G401.6 (cell line): ENCODE measurements at regions not wholly inside any gene's neighbourhood (a gene's known extent, or its start where the extent isn't known, plus 50 kb on each side); places are given as distances from the start of the nearest gene placed in this dataset.
A peak's percentile ranks its signal among the peaks of the same experiment; 100 is the strongest.
"Not testable (repeated sequence)": the region's sequence is repeated elsewhere in the genome, so short reads cannot be mapped to it uniquely, and the experiment has no call there.

Experiments
- FAIRE-seq: peaks from 2 replicates; lab custom pipeline; 2012; peaks lifted over from hg19 to GRCh38; lab: Jason Lieb, UNC

DNA sequence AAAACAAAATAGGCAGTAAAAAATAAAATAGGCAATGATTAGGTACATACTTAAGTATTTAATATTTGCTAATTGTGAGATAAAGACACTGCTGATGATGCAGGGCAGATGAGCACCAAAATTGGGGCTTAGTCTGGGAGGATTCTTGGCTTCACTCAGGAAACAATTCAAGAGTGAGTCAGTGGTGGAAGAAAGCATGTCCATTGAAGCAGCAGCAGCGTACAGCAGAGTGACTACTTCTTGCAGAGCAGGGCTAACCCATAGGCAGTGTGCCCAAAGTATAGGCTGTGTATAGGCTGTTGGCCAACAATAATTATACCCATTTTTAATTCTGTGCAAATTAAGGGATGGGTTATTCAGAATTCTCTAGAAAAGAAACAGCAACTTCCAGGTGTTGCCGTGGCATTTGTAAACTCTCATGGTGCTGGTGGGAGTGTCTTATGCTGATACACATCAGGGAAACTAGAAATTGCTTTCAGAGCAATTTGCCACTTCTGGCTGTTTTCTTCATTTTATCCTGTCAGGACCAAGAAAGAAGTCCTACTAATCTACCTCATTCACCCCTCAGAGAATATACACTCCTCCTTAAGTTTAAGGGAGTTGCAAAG, 317.3 kb upstream of the NAALADL2 start:
- no peak for FAIRE-seq

DNA sequence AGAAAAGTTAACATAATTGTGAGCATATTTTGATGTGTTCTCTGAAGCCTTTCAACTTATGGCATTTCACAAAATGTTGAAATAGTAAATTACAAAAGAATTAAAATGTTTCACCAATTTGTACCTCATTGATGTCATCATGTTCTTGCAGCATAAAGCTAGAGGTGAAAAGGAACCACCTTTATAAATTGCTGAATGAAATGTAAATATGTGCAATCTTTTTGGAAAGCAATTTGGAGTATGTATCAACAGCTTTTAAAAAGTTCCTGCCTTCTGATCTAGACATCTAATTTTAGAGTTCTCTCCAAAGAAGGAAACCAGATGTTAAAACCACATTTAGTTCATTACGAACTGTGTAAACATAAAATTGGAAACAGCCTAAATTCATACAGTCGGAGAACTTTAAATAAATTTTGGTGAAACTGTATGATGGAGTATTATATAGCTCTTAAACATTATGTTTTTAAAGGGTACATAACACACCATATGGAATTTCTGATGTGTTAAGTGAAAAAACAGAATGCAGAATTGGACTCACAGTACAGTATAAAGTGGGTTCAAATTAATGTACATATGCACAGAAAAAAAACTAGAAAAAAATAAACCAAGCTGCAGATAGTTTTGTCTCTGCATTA, 311.2 kb upstream of the NAALADL2 start:
- FAIRE-seq, result peak; percentile 21

DNA sequence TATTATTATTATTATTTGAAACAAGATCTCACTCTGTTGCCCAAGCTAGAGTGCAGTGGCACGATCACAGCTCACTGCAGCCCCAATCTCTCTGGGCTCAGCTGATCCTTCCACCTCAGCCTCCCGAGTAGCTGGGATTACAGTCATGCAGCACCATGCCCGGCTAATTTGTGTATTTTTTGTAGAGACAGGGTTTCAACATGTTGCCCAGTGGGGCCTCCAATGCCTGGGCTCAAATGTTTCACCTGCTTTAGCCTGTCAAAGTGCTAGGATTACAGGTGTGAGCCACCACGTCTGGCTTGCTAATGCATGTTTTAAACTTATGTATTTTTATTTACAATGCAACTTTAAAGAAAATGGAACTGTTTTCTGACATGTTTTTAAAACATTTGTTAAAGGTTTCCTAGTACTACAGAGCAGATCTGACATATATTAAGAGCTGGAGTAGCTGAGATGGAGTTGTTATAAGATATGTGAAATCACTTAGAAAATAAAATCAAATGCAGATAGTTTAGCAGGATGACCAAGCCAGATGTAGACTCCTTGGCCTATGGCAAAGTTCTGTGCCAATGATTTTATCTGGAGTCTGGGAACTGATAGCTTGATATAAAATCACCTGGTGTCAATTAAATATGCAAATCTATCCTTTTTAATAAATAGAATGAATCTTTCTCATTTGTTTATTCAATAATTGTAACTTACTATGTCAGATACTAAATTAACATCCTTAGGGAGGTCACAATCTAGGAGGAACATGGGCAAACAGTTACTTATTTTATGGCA, 310.1 kb upstream of the NAALADL2 start:
- peak; percentile 3 for FAIRE-seq

DNA sequence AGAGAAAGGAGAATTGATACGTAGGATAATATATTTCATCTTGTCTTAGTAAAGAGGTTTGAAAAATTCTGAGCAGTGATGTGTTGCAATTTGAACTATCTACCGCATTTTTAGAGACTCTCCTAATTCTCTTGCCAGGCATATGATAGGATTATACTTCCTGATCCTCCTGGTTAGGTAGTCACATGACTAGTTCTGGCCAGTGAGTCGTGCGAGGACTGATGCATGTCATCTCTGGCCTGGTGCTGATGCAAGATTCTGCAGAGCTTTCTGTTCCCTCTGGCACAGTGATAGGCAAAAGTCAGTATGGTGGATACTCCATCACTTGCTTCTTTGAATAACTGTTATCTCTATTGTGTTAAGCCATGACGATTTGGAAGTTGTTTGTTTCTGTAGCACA, 277.6 kb upstream of the NAALADL2 start:
- FAIRE-seq, result no peak

DNA sequence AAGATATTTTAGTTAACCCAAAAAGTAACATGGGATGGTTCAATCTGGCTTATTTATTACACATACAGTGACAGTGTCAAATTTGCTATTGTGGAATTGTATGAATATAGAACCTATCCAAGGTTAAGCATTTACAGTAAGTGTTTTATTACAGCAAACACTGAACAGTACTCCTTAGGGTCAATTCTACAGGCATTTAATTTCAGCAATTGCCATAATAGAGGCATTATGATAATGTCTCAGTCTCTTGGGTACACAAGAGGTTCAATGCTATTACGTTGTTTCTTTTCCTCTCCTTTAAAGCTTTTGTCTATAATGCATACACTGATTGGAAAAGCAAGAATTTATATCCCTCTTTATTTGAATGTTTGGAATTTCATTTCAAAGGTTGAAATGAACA, 275.7 kb upstream of the NAALADL2 start:
- peak; percentile 3 for FAIRE-seq

DNA sequence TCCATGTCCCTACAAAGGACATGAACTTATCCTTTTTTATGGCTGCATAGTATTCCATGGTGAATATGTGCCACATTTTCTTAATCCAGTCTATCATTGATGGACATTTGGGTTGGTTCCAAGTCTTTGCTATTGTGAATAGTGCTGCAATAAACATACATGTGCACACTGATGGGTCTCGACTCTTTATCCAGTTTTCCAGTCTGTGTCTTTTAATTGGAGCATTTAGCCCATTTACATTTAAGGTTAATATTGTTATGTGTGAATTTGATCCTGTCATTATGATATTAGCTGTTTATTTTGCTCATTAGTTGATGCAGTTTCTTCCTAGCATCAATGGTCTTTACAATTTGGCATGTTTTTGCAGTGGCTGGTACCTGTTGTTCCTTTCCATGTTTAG, 272.0 kb upstream of the NAALADL2 start:
- not testable (repeated sequence) for FAIRE-seq

DNA sequence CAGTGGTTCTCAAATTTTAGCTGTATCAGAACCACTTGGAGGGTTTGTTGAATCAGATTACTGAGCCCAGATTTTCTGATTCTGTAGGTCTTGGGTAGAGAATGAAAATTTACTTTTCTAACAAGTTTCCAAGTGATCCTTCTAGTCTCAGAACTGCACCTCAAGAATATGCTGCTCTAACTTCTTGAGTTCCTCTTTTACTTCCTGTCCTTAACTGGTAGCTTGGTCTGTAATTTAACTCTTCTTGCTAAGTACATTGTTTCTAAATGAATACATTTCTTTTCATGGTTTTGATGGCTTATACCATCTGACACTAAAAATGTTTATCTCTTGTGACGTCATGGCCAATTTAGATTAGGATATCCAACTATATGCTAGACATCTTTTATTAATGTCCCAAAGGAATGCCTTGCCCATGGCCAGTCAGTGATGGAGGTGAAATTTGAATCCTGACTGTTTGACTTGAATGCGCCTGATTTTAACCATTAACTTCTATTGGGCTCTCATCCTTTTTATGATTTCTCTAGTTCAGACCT, 262.6 kb upstream of the NAALADL2 start:
- FAIRE-seq, result no peak

DNA sequence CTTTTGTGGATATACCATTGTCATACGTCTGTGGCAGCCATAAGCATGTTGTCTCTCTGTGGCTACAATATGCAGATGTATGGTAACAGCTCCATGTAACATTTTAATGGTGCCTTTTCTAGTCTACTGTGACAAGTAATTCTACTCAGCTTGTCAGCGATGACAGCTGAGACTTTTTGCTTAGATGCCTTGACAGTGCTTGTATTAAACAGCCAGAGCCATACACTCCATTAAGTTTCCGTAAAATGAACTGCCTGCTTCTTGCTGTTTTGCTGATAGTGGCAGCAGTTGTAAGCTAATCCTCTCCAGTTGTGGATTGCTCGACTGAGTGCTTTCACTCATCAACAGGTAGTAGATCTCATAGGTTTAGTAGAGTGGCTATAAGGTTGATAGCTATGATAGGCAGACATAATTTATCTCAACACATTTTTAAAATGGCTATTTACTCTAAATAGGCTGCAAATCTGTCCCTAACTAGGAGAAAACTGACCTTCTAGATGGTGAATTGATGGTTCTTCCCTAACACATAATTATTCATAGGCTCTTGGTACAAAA, 260.2 kb upstream of the NAALADL2 start:
- FAIRE-seq, result no peak

DNA sequence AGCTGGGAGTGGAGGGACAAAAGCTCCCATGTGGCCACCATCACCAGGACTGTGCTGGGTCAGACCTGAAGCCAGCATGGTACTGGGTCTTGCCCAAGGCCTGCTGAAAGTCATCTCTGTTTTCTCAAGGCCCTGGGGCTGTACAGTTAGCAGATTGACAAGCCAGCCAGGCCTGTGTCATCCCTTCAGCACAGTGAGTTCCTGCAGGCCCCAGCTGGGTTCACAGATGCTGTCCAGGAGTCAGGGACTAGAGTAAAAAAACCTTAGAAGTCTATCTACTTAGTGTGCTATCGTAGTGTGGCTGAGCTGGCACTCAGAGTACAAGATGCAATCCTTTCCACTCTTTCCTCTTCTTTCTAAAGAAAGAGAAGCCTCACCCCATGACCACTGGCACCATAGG, 246.0 kb upstream of the NAALADL2 start:
- no peak for FAIRE-seq

DNA sequence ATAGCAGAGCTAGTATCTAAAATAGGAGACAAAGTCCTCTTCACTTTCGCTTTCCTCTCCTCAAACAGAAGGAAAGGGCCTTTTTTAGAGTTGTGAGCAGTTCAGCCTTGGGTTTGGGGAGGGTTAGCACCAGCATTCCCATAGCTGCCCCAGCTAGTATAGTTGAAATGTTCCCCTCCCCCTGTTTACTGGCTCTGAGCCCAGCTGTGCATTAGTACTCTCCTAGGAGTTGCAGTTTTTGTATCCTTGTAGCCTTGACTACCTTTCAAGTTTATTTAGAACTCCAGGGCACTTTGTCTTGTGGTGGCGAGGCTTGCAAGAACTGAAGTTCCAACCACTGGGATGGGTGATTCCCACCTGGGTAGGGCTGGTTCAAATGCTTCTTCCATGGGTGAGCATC, 245.1 kb upstream of the NAALADL2 start:
- FAIRE-seq, result no peak

DNA sequence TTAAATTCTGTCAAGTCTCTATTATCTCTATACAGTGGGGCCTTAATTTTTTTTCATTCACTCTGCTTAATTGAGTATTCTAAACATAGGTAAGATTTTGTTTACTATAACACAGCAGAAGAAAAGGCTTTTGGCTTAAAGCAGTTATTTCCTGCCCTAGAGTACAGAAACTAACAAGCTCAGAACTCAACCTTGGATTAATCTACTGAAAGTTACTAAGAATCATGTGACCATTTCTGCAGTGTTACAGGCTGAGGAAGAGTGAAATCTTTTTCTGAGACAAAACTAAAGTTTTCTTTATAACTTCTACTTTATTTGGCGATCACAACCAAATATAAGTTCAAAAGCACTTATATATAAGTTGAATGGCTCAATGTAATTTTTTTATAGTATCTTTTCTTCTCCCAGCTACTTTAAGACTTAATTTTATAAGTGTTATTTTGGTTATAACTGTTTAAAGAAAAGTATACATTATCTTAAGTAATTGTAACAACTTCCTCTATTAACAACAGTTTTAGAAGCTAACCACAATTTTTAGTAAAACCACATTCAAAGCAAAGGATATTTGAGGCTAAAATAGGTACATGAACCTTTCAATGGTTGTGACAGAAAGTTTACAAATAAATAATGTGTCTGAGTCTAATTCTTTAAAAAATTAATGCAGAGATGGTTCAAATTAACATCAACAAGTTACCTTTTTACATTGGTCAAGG, 240.6 kb upstream of the NAALADL2 start:
- FAIRE-seq, result peak; percentile 54

DNA sequence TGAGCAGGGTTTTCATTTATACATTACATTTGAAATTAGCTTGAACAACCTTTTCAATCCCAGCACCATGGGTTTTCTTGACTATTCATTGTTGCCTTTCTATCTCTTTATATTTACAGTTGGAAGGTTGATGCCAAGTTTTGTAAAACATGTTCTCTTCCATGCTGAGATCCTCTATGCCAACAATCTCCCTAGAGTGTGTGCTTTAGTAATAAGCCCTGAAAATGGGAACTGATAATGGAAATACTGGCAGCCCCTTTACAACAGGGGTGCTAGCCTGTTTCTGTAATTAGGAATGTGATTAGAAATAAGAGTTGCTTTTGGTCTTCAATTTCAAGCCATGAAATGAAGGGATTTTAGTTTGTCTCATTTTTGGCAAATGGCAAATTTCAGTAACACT, 239.9 kb upstream of the NAALADL2 start:
- FAIRE-seq, result no peak

DNA sequence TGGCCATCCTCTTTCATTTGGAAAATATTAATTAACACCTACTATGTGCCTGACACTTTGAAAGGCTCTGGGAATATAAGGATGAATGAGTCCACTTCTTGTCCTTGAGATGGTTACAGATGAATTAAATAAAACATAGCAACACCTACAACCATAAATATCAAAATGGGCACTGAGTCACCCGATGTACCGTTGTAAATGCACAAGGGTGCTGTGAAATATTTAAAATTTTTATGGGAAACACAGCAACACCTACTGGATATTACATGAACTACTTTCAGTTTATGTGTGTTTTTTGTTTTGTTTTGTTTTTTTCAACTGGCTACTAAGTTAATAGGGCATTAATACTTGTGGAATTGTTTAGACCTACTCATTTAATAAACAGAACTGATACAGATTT, 239.0 kb upstream of the NAALADL2 start:
- peak; percentile 82 for FAIRE-seq

DNA sequence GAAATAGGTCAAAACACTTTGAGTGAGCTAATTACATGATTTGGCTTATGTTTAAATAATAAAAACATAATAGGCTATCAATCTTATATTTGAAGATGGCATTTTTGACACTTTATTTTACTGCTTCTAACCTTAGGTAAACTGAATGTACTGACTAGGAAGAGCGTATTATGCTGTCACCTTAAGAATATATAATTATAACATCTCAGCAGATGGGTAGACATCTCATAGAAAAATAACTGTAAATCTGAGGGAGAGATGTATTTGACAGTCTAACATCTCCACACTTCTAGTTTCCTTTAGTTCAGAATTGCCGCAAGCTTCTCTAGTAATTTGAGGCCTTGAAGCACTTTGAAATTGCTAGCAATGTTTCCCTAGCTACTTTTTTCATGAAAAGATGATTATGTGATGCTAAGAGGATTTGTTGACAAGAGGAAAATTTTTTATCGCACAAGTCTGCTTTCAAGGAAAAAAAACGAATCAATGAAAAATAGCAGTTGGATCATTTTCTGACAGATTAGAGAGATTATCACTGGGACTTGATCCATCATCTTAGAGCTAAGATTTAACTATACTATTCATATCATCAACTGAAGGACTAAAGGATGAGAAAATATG, 238.2 kb upstream of the NAALADL2 start:
- FAIRE-seq, result no peak

DNA sequence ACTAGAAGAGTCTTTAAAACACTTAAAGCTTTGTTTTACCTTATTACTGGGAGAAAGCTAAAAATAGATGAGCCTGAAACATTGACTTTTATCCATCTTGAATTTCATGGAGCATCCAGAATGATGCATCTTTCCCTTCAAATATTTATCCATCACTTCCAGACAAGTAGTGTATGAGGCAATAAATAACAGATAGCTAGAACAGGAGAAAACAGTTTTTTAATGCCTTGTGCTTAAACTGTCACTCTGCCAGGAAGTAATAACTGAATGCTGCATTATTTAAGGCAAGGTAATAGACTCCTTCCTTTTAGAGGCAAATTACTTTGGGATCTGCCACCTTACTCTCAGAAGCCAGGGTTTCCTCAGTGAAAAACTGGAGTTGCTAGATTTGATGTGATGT, 225.8 kb upstream of the NAALADL2 start:
- no peak for FAIRE-seq

DNA sequence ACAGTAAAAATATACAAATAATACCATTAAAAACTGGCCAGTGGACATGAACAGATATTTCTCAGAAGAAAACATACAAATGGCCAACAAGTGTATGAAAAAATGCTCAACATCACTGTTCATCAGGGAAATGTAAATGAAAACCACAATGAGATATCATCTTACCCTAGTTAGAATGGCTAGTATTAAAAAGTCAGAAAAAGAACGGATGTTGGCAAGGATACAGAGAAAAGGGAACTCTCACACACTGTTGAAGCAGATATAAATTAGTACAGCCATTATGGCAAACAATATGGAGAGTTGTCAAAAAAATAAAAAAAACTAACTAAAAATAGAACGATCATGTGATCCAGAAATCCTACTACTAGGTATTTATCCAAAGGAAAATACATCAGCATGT, 222.7 kb upstream of the NAALADL2 start:
- FAIRE-seq, result no peak

DNA sequence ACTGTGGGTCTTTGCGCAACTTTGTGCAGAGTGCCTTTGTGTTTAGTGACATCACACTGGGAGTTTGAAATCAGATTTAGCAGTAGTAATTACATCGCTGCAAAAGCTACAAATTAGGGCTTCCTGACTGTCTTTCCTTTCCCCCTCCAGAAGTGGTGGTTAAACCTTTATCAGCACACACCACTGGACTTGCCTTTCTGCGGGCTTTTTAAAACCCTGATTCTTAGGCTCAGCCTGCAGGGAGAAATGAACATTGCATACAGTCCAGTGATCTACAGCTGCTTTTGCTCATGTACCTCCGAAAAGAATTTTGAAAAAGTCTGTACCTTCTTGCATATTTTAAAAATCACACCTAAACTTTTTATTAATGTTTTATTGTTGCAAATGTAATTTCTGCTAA, 219.7 kb upstream of the NAALADL2 start:
- FAIRE-seq, result no peak

DNA sequence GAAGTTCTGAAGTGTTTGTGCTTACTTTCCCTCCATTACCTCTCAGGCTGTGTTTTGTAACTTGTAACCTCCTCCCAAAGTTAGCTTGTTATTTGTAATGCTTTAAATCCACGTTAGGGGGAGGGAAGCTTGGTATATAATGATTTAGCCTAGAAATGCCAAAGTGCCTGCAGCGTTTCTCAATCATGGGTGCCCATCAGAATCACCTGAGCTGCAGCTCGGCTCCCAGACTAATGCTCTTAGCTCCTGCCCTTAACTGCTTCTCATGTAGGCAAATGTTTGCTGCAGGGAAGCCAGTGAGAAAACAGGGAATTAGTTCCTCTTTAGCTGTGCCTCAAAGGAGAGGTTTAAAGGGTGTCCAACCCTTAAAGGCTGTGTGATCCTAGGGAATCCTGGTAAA, 219.2 kb upstream of the NAALADL2 start:
- FAIRE-seq, result no peak

DNA sequence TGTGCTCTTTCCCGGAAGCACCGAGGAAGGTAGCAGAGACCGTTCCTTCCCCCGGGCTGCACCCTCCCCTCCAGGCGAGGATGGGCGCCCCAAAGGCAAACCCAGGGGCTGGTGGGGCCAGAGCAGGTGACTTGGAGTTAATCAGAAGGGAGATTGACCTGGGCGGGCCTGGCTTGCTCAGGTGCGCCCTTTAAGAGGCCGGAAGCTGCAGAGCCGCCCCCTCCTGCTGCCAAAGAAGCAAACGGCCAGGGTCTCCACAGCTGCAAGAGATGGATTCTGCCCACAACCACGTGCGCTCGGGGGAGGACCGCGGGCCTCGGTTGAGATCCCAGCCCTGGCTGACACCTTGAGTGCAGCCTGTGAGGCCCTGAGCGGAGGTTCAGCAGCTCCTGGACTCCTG, 218.2 kb upstream of the NAALADL2 start:
- no peak for FAIRE-seq

DNA sequence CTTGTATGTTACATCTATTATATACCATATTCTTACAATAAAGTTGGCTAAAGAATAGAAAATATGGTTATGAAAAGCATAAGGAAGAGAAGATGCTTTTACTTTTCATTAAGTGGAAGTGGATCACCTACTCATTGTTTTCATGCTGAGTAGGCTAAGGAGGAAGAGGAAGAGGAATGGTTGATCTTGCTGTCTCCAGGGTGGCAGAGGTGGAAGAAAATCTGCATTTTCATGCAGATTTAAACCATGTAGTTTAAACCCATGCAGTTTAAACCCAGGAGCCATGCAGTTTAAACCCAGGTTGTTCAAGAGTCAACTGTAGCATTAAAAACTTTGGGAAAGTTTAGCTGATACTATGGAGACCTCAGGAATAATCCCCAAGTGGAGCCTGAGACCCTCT, 214.8 kb upstream of the NAALADL2 start:
- FAIRE-seq, result no peak

DNA sequence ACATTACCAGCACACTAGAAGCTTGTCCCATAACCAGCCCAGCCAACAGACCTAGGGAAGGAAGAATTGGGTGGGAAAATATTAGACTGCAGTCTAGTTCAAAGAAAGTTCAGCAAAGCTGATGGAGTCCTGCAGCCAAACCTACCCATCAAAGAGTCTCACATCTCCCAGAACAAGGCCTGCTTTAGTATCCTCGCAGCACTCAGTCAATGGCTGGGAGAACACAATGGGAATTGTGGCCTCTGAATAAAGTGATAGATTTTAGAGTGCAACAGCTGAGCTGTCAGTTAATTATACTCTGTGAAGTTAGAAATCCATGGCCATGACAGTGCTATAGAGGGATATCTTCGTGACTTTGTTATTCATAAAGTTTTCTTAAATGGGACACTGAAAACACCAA, 207.2 kb upstream of the NAALADL2 start:
- FAIRE-seq, result no peak

DNA sequence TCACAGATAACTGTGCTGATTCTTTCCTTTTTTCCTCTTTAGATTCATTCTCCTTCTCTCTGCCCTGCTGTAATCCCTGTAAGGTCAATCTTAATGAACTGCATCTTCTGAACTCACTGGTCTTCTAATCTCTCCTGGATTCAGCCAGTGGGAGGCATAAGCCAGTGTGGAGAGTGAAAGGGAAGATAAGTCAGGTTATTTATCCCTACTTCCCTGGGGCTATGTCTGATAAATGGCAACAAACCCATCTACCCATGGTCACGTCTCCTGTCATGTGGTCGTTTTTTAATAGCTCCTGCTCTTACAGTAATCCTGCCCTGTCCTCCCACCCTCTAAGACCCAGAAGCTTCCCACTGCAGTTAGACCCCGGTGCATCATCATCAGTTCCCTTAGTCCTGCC, 199.6 kb upstream of the NAALADL2 start:
- no peak for FAIRE-seq
